Activated T-helper 1 cell treated with anti-CD3 and anti-CD28 coated beads, Interleukin-12 subunit alpha, Interleukin-12 subunit beta, Interleukin-2, Interleukin-4 antibody, amounts not matched to agents 30 ng/mL and 10 ng/mL and 1 ng/mL, durations not matched to agents 14 hours and 24 hours and 36 hours (primary cell): ENCODE measurements at regions not wholly inside any gene's neighbourhood (a gene's known extent, or its start where the extent isn't known, plus 50 kb on each side); places are given as distances from the start of the nearest gene placed in this dataset.

Experiments used
- DNase-seq: peaks from one replicate; pipeline ENCODE4 v3.0.0; 2021; ENCODE audit warnings: low spot score
- H3K27ac Mint-ChIP-seq: one replicate; pipeline ENCODE4 v1.8.0; 2021; ENCODE audit warnings: mild to moderate bottlenecking, mixed read lengths
- H3K27me3 Mint-ChIP-seq: one replicate; pipeline ENCODE4 v1.8.0; 2022; ENCODE audit warnings: mild to moderate bottlenecking, moderate library complexity, mixed read lengths; ENCODE audit not compliant: insufficient read depth
- H3K36me3 Mint-ChIP-seq: one replicate; pipeline ENCODE4 v1.8.0; 2021; ENCODE audit warnings: low read depth, mixed read lengths
- H3K4me1 Mint-ChIP-seq: one replicate; pipeline ENCODE4 v1.8.0; 2021; ENCODE audit warnings: low read depth, mixed read lengths
- H3K4me3 Mint-ChIP-seq: one replicate; pipeline ENCODE4 v1.8.0; 2021; ENCODE audit warnings: mild to moderate bottlenecking, moderate library complexity, mixed read lengths
- H3K9me3 Mint-ChIP-seq: one replicate; pipeline ENCODE4 v1.8.0; 2021; ENCODE audit warnings: mixed read lengths
- intact Hi-C: fragments of 100-400 bp; cut with micrococcal nuclease; formaldehyde crosslinking; loops from one replicate; pipeline ENCODE4 v1.15.1; 2024

- no peaks in the 10 kb centered on the region for H3K4me1 Mint-ChIP-seq
- H3K4me3 Mint-ChIP-seq: no peak overlapping the region
- intact Hi-C loops: no loop called here
- H3K27ac Mint-ChIP-seq: no peak overlapping the region
- H3K27me3 Mint-ChIP-seq: no peaks in the 10 kb centered on the region
- H3K36me3 Mint-ChIP-seq: no peaks in the 10 kb centered on the region
- no peak for DNase-seq
- no peaks in the 10 kb centered on the region for H3K9me3 Mint-ChIP-seq
Observed at GRCh38 chr4:11568511-11568910, 139.8 kb upstream of the HS3ST1 start.

DNA sequence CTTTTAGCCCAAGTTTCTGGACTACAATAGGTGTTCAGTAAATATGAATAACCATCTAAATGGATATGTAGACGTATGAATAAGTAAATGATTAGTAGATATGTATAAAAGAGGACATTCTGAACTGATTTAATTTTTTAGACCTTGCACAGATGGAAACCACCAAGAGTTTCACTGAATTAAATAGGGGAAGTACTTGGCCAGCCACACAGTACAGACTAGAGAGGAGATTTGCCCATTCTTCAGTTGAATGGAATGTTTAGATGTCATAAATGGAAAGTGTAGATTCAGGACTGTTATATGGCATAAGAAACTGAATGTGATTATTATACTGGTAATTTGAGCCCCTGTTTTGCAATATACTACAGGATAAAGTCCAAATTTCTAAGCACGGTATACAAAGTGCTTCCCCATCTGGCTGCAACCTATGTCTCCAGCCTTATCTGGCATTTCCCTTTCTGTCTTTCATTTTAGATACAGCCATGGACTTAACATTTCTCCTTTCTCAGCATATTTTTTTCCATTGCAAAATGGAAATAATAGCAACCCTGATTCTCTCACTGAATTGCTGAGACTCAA is 137.8 kb upstream of the HS3ST1 start:
- Mint-ChIP-seq H3K27ac (no peak overlapping the region), H3K4me1 (no peaks in the 10 kb centered on the region), H3K4me3 (no peak overlapping the region), H3K27me3 (no peaks in the 10 kb centered on the region), H3K9me3 (no peaks in the 10 kb centered on the region), H3K36me3 (no peaks in the 10 kb centered on the region)
- intact Hi-C loops: no loop called here
- DNase-seq: no peak

DNA sequence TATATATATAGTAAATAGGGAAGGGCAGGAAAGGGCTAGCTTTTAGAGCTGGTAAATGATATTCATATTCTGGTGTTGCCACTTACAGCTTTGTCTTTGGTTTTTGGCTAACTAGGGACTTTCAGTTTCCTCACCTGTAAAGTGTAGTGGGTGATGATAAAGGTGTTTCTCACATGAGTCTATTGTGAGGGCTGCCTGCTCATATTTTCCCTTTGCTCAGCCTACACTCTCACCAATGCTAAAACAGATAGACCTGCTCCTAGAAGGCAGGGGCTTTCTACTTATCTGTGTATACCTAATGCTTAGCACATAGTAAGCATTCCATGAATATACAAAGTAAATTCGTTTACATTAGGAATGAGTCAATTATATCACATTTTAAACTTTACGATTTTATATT is 137.2 kb upstream of the HS3ST1 start:
- no peaks in the 10 kb centered on the region for H3K4me1 Mint-ChIP-seq
- no peak for DNase-seq
- H3K4me3 Mint-ChIP-seq: no peak overlapping the region
- no peaks in the 10 kb centered on the region for H3K9me3 Mint-ChIP-seq
- H3K27ac Mint-ChIP-seq: no peak overlapping the region
- intact Hi-C loops: no loop called here
- no peaks in the 10 kb centered on the region for H3K36me3 Mint-ChIP-seq
- H3K27me3 Mint-ChIP-seq: no peaks in the 10 kb centered on the region

DNA sequence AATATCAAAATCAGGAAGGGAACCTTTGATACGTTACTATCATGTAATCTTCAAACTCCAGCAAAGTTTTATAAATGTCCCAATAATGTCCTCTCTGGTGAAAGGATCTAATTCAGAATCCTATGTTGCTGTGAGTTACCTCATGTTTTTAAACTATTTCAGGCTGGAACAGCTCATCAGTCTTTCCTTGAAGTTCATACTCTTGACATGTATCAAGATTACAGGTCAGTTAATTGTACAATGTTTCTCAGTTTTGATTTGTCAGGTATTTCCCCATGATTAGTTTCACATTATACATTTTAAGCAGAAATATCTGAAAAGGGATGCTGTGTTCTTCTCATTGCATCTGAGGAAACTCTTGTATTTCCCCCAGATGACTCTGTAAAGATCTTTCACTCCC is 136.5 kb upstream of the HS3ST1 start:
- Mint-ChIP-seq H3K27ac (no peak overlapping the region), H3K4me1 (no peaks in the 10 kb centered on the region), H3K4me3 (no peak overlapping the region)

GRCh38 chr4:11564021-11564420 is 135.3 kb upstream of the HS3ST1 start:
- H3K27ac Mint-ChIP-seq: no peak overlapping the region

More for the DNA sequence above, 136.5 kb upstream of the HS3ST1 start:
- no peak for DNase-seq
- no peaks in the 10 kb centered on the region for H3K36me3 Mint-ChIP-seq
- no peaks in the 10 kb centered on the region for H3K9me3 Mint-ChIP-seq
- H3K27me3 Mint-ChIP-seq: no peaks in the 10 kb centered on the region
- intact Hi-C loops: no loop called here

GRCh38 chr4:11549525-11549924 is 120.8 kb upstream of the HS3ST1 start:
- no peaks in the 10 kb centered on the region for H3K27me3 Mint-ChIP-seq
- no peaks in the 10 kb centered on the region for H3K9me3 Mint-ChIP-seq
- DNase-seq: no peak
- H3K27ac Mint-ChIP-seq: no peak overlapping the region
- H3K4me3 Mint-ChIP-seq: no peak overlapping the region
- intact Hi-C loops: no loop called here
- H3K4me1 Mint-ChIP-seq: no peaks in the 10 kb centered on the region
- no peaks in the 10 kb centered on the region for H3K36me3 Mint-ChIP-seq

More at GRCh38 chr4:11564021-11564420, 135.3 kb upstream of the HS3ST1 start:
- no peaks in the 10 kb centered on the region for H3K27me3 Mint-ChIP-seq
- no peak overlapping the region for H3K4me3 Mint-ChIP-seq
- H3K4me1 Mint-ChIP-seq: no peaks in the 10 kb centered on the region
- intact Hi-C loops: no loop called here
- no peaks in the 10 kb centered on the region for H3K9me3 Mint-ChIP-seq
- DNase-seq: no peak
- no peaks in the 10 kb centered on the region for H3K36me3 Mint-ChIP-seq

DNA sequence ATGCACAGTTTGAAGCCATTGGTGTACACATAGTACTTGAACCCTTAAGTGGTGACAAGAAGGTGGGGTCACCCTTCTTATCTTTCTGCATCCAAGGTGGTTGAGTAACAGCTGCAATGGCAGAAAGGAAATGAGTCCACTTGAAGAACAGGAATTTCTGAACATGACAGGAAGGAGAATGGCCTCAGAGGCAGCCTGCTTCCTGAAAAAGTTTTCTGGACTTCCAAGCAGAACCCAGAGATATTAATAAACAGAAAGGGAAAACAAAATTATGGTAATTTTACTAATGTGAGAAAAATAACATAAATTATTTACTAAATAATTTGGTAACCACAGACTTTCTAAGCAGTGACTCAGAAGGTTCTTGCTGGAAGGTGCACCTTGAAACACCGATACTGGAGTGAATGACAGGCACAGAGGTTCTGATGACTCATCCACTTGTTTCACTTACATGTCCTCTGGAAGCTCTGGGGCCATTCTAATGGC is 119.9 kb upstream of the HS3ST1 start:
- no peak for DNase-seq
- H3K4me3 Mint-ChIP-seq: no peak overlapping the region
- H3K27ac Mint-ChIP-seq: no peak overlapping the region
- intact Hi-C loops: no loop called here
- H3K36me3 Mint-ChIP-seq: no peaks in the 10 kb centered on the region
- H3K27me3 Mint-ChIP-seq: no peaks in the 10 kb centered on the region
- no peaks in the 10 kb centered on the region for H3K9me3 Mint-ChIP-seq
- no peaks in the 10 kb centered on the region for H3K4me1 Mint-ChIP-seq

DNA sequence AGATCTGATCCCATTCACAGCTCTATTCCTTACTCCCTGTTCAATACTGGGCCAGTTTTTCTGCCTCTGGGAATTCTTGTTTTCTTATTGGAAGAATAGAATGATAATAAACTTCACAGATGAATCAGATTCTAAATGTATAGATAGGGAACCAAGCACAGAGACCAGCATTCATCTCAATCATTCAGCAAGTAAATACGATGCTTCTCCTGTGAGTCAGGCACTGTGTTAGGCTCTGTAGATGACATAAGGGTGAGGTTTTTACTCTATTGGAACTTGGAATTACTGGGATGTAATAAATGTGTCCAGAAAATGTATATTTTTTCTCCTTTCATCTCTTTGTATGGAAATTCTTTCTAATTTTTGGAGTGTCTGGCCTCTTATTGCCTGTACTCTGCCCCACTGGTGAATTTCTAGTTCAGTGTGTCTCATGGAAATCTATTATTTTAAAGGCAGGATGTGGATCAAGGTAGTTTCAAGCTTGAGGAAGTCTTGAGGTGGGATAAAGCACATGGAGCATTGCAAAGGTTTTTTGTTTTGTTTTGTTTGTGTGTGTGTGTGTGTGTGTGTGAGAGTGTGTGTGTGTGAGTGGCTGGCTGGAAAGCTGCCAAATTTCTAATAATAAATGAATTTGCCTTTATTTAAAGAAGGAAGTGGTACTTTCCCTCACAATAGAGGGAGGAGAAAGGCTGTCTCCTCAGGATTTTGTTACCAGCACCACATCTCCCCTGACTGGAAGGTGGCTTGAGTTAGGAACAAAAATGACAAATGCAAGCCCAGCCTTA is 117.9 kb upstream of the HS3ST1 start:
- no peak overlapping the region for H3K4me3 Mint-ChIP-seq

GRCh38 chr4:11545651-11546050 is 117.0 kb upstream of the HS3ST1 start:
- H3K27ac Mint-ChIP-seq: no peak overlapping the region
- H3K9me3 Mint-ChIP-seq: no peaks in the 10 kb centered on the region
- no peak for DNase-seq
- H3K4me3 Mint-ChIP-seq: no peak overlapping the region
- H3K4me1 Mint-ChIP-seq: no peaks in the 10 kb centered on the region
- intact Hi-C loops: no loop called here
- no peaks in the 10 kb centered on the region for H3K27me3 Mint-ChIP-seq
- H3K36me3 Mint-ChIP-seq: no peaks in the 10 kb centered on the region

More for the DNA sequence above, 117.9 kb upstream of the HS3ST1 start:
- Mint-ChIP-seq H3K9me3 (no peaks in the 10 kb centered on the region), H3K4me1 (no peaks in the 10 kb centered on the region), H3K27me3 (no peaks in the 10 kb centered on the region), H3K27ac (no peak overlapping the region), H3K36me3 (no peaks in the 10 kb centered on the region)
- intact Hi-C loops: no loop called here
- DNase-seq: no peak

GRCh38 chr4:11544211-11544610 is 115.5 kb upstream of the HS3ST1 start:
- H3K9me3 Mint-ChIP-seq: no peaks in the 10 kb centered on the region
- H3K27ac Mint-ChIP-seq: no peak overlapping the region
- intact Hi-C loops: no loop called here
- H3K4me1 Mint-ChIP-seq: no peaks in the 10 kb centered on the region
- H3K27me3 Mint-ChIP-seq: no peaks in the 10 kb centered on the region
- H3K4me3 Mint-ChIP-seq: no peak overlapping the region
- no peak for DNase-seq
- H3K36me3 Mint-ChIP-seq: no peaks in the 10 kb centered on the region

GRCh38 chr4:11543706-11544105 is 115.0 kb upstream of the HS3ST1 start:
- intact Hi-C loops: no loop called here
- Mint-ChIP-seq H3K9me3 (no peaks in the 10 kb centered on the region), H3K27me3 (no peaks in the 10 kb centered on the region), H3K4me1 (no peaks in the 10 kb centered on the region), H3K27ac (no peak overlapping the region), H3K4me3 (no peak overlapping the region), H3K36me3 (no peaks in the 10 kb centered on the region)
- DNase-seq: no peak

- Mint-ChIP-seq H3K4me3 (no peak overlapping the region), H3K9me3 (no peaks in the 10 kb centered on the region), H3K27me3 (no peaks in the 10 kb centered on the region), H3K27ac (no peak overlapping the region), H3K4me1 (no peaks in the 10 kb centered on the region), H3K36me3 (no peaks in the 10 kb centered on the region)
- intact Hi-C loops: no loop called here
- DNase-seq: no peak
Observed at GRCh38 chr4:11542952-11543351, 114.3 kb upstream of the HS3ST1 start.

GRCh38 chr4:11537846-11538245 is 109.2 kb upstream of the HS3ST1 start:
- no peaks in the 10 kb centered on the region for H3K4me1 Mint-ChIP-seq
- H3K4me3 Mint-ChIP-seq: no peak overlapping the region
- no peaks in the 10 kb centered on the region for H3K27me3 Mint-ChIP-seq
- H3K36me3 Mint-ChIP-seq: no peaks in the 10 kb centered on the region
- H3K9me3 Mint-ChIP-seq: no peaks in the 10 kb centered on the region
- no peak for DNase-seq
- intact Hi-C loops: no loop called here
- no peak overlapping the region for H3K27ac Mint-ChIP-seq
